ENCODE measurements at regions not wholly inside any gene's neighbourhood (a gene's known extent, or its start where the extent isn't known, plus 50 kb on each side); places are given as distances from the start of the nearest gene placed in this dataset.
"Not testable (repeated sequence)": the region's sequence is repeated elsewhere in the genome, so short reads cannot be mapped to it uniquely, and the experiment has no call there.

DNA sequence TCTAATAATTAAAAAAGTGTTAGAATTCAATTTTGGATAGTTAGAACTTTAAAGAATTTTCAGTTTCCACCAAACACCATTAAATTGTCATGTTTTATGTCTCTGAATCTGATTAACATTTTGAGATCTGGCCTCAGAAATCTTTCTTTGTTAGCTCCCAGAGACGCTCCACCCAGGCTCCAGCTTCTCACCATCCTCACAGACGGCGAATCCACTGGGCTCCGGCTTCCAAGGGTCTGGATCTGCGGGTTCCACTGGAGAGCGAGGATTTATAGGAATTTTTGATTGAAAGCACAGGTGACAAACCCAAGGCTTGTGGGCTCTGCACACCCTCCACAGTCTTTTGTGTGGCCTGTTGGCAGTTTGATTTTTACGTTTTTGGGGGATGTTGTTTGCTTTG lies 160.6 kb downstream of the URI1 start:
- no peak for DNase-seq (ENCODE audit: low spot score)

GRCh38 chr19:30103981-30104380 lies 161.9 kb downstream of the URI1 start:
- no peak for DNase-seq (ENCODE audit: low spot score)

DNA sequence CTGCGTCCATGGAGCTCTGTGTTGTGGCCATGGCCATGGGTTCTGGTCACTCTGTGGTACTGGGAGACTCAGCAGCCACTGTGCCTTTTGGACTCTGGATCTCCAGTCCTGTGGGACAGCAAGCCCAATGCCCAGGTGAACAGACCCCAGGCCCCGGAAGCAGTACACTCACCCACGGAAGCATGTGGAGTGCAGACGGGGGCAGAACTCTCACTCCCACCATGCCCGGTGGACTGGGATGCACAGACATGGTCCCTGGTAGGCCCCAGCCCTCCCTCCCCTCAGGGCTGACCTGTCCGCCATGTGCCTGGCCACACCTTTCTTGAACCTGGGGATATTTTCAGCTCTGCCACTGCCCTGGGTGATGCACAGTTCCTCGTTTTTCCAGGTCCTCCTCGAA lies 163.3 kb downstream of the URI1 start:
- DNase-seq (ENCODE audit: low spot score): no peak

- DNase-seq (ENCODE audit: low spot score): no peak
Measured at GRCh38 chr19:30105727-30106126, 163.7 kb downstream of the URI1 start.

GRCh38 chr19:30106417-30107095 lies 164.5 kb downstream of the URI1 start:
- no peak for DNase-seq (ENCODE audit: low spot score)

GRCh38 chr19:30107251-30107650 lies 165.2 kb downstream of the URI1 start:
- no peak for DNase-seq (ENCODE audit: low spot score)

GRCh38 chr19:30109565-30109964 lies 167.5 kb downstream of the URI1 start:
- no peak for DNase-seq (ENCODE audit: low spot score)

GRCh38 chr19:30111021-30111855 lies 169.2 kb downstream of the URI1 start:
- DNase-seq (ENCODE audit: low spot score): no peak

GRCh38 chr19:30112171-30112570 lies 170.1 kb downstream of the URI1 start:
- DNase-seq (ENCODE audit: low spot score): no peak

GRCh38 chr19:30112666-30113065 lies 170.6 kb downstream of the URI1 start:
- no peak for DNase-seq (ENCODE audit: low spot score)

DNA sequence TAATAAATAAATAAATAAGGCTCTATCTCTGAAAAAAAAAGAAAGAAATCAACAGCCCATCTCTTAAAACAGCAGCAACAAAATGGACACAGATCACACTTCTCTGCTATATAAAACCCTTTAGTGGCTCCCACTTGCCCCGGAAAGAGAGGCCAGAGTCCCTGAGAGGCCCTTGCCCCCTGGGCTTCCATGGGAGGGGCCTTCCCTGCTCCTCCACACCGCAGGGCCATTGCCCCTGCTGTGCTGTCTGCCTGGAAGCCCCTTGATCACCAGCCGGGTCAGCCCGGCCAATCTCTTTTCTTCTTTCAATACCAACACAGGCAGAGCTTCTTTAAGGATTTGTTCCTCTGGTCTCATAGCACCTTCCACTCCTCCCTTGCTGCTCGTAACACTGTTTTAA lies 171.1 kb downstream of the URI1 start:
- no peak for DNase-seq (ENCODE audit: low spot score)

- DNase-seq (ENCODE audit: low spot score): not testable (repeated sequence)
Measured at GRCh38 chr19:30114095-30114494, 172.1 kb downstream of the URI1 start.

DNA sequence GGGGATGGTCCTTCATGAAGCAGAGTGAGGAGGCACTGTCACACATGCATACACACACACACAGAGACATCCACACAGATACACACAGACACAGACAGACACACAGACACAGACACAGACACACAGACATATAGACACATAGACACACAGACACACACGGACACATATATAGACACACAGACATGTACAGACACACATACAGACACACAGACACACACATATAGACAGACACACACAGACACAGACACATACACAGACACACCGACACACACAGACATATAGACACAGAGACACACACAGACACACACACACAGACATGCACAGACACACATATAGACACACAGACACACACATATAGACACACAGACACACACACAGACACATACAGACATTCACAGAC lies 173.9 kb downstream of the URI1 start:
- DNase-seq (ENCODE audit: low spot score): no peak

DNA sequence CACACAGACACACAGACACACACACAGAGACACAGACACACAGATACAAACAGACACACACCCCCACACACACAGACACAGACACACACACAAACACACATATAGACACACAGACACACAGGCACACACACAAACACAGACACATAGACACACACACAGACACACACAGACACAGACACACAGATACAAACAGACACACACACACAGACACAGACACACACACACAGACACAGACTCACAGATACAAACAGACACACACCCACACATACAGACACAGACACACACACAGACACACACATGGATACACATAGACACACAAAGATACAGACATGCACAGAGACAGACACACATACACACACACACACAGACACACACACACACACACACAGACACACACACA lies 174.5 kb downstream of the URI1 start:
- DNase-seq (ENCODE audit: low spot score): no peak

GRCh38 chr19:30116984-30117555 lies 175.0 kb downstream of the URI1 start:
- no peak for DNase-seq (ENCODE audit: low spot score)

GRCh38 chr19:30117636-30118145 lies 175.7 kb downstream of the URI1 start:
- DNase-seq (ENCODE audit: low spot score): no peak

- DNase-seq (ENCODE audit: low spot score): no peak
Measured at GRCh38 chr19:30118221-30118620, 176.2 kb downstream of the URI1 start.

DNA sequence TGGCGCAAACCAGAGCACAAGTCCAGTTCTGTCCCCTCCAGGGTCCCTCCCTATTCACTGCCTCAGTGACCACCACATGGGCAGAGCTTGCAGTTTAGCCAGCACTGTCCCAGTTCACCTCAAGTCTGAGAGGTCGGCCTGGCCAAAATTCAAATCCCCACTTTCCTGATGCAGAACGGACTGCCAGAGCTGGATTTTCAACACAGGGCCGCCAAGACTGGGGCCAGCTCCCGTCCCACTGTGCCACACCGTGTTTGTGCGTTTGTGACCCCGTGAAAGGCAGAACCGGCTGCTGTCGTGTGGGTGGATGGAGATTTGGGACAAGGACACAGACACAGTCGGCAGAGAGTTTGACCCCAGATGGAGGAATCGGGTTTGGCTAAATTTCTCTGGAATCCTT lies 176.7 kb downstream of the URI1 start:
- no peak for DNase-seq (ENCODE audit: low spot score)

- no peak for DNase-seq (ENCODE audit: low spot score)
Measured at GRCh38 chr19:30119180-30119908, 177.3 kb downstream of the URI1 start.

DNA sequence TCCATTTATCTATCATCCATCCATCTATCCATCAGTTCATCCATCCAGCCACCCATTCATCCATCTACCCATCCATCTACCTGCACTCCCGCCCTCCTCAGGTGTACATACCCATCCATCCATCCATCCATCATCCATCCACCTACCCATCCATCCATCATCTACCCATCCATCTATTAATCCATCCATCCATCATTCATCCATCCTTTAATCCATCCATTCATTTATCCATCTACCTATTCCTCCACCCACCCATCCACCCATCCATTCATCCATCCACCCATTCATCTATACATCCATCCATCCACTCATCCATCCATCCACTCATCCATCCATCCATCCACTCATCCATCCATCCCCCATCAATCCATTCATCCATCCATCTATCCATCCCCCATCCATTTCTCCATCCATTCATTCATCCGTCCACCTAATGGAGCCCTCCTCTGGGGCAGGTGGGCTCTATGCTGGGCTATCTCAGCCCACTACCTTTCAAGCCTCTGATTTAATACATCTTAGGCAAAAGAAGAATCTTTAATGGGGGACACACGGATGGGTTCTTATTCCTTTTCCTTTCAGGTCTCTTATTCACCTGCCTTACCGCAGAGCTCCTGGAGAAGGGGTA lies 178.9 kb downstream of the URI1 start:
- no peak for DNase-seq (ENCODE audit: low spot score)

DNA sequence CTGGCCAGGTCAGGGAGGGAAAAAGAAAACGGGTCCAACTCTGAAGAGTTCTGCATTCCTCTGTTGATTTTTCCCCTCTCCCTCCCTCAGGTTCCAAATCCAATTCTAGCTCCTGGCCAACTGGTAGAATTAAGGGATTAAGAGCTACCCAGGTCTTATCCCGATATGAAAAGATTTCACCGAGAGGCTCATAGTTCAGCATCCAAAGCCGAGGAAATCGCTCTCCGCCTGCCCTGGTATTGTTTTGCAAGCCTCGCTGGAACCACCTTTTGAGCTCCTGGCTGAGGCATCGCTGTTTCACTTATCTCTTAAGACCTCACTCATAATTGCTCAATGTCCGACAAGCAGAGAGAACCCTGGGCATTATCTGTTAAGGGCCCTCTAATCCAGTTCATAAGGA lies 180.4 kb downstream of the URI1 start:
- no peak for DNase-seq (ENCODE audit: low spot score)

- no peak for DNase-seq (ENCODE audit: low spot score)
Measured at GRCh38 chr19:30123119-30123518, 181.1 kb downstream of the URI1 start.
